Trophoblast cell (in vitro differentiated cells and primary cell): ENCODE measurements at regions not wholly inside any gene's neighbourhood (a gene's known extent, or its start where the extent isn't known, plus 50 kb on each side); places are given as distances from the start of the nearest gene placed in this dataset.

Experiments
- DNase-seq, 2 donors: peaks; one replicate each; pipeline ENCODE4 v3.0.0-alpha.2; 2016
- H2AFZ ChIP-seq: 2 replicates; pipeline ENCODE4 v1.6.1; 2013; ENCODE audit warnings: low read length, moderate library complexity, mild to moderate bottlenecking; ENCODE audit not compliant: insufficient read depth, poor library complexity
- H2AK5ac ChIP-seq: 2 replicates; pipeline ENCODE4 v1.6.1; 2013; ENCODE audit warnings: mild to moderate bottlenecking, low read length
- H2BK120ac ChIP-seq: 2 replicates; pipeline ENCODE4 v1.6.1; 2013; ENCODE audit warnings: low read length, mild to moderate bottlenecking, moderate library complexity; ENCODE audit not compliant: insufficient read depth, poor library complexity
- H2BK12ac ChIP-seq: 2 replicates; pipeline ENCODE4 v1.6.1; 2013; ENCODE audit warnings: mild to moderate bottlenecking, low read length, moderate library complexity
- H2BK5ac ChIP-seq: 2 replicates; pipeline ENCODE4 v1.6.1; 2013; ENCODE audit warnings: low read length, low read depth, moderate library complexity, mild to moderate bottlenecking; ENCODE audit not compliant: poor library complexity
- H3K14ac ChIP-seq: 2 replicates; pipeline ENCODE4 v1.6.1; 2013; ENCODE audit warnings: mild to moderate bottlenecking, low read length
- H3K18ac ChIP-seq: 2 replicates; pipeline ENCODE4 v1.6.1; 2013; ENCODE audit warnings: mild to moderate bottlenecking, low read length
- H3K23ac ChIP-seq: 2 replicates; pipeline ENCODE4 v1.6.1; 2013; ENCODE audit warnings: low read length
- H3K27ac ChIP-seq: 2 replicates; pipeline ENCODE4 v1.5.1; 2013; ENCODE audit warnings: low read depth, mild to moderate bottlenecking, inconsistent platforms, low read length, moderate library complexity
- H3K27me3 ChIP-seq: 2 replicates; pipeline ENCODE4 v1.6.1; 2013; ENCODE audit warnings: inconsistent platforms, mild to moderate bottlenecking, low read length, moderate library complexity; ENCODE audit not compliant: insufficient read depth
- H3K36me3 ChIP-seq, 2 experiments: 1 replicate in 1 of 2; 2 replicates in 1 of 2; pipeline ENCODE4 v1.6.1; 2013; ENCODE audit warnings: low read length in 2 of 2, mild to moderate bottlenecking in 2 of 2, moderate library complexity in 1 of 2; ENCODE audit not compliant: insufficient read depth in 2 of 2, control insufficient read depth in 1 of 2
- H3K4ac ChIP-seq: 2 replicates; pipeline ENCODE4 v1.6.1; 2013; ENCODE audit warnings: low read depth, mild to moderate bottlenecking, low read length, moderate library complexity
- H3K4me1 ChIP-seq, 2 experiments: 1 replicate in 1 of 2; 2 replicates in 1 of 2; pipeline ENCODE4 v1.6.1; 2013; ENCODE audit warnings: low read length in 2 of 2, mild to moderate bottlenecking in 2 of 2, moderate library complexity in 1 of 2; ENCODE audit not compliant: insufficient read depth in 2 of 2, control insufficient read depth in 1 of 2
- H3K4me2 ChIP-seq: 2 replicates; pipeline ENCODE4 v1.6.1; 2013; ENCODE audit warnings: inconsistent platforms, mild to moderate bottlenecking, low read length, moderate library complexity
- H3K4me3 ChIP-seq: 2 replicates; pipeline ENCODE4 v1.5.1; 2013; ENCODE audit warnings: mild to moderate bottlenecking, low read depth, low read length, inconsistent platforms
- H3K79me1 ChIP-seq: one replicate; pipeline ENCODE4 v1.6.1; 2013; ENCODE audit warnings: low read length
- H3K79me2 ChIP-seq: 2 replicates; pipeline ENCODE4 v1.6.1; 2013; ENCODE audit warnings: low read length, mild to moderate bottlenecking; ENCODE audit not compliant: control insufficient read depth, insufficient read depth, poor library complexity
- H3K9ac ChIP-seq: 2 replicates; pipeline ENCODE4 v1.6.1; 2013; ENCODE audit warnings: mild to moderate bottlenecking, low read length
- H3K9me3 ChIP-seq: 2 replicates; pipeline ENCODE4 v1.6.1; 2013; ENCODE audit warnings: low read depth, mild to moderate bottlenecking, control low read depth, inconsistent platforms, low read length; ENCODE audit not compliant: insufficient read depth
- H4K12ac ChIP-seq: 2 replicates; pipeline ENCODE4 v1.6.1; 2013; ENCODE audit warnings: low read depth, mild to moderate bottlenecking, low read length, moderate library complexity
- H4K8ac ChIP-seq: 2 replicates; pipeline ENCODE4 v1.6.1; 2013; ENCODE audit warnings: low read depth, mild to moderate bottlenecking, low read length, moderate library complexity
- H4K91ac ChIP-seq: one replicate; pipeline ENCODE4 v1.6.1; 2013; ENCODE audit warnings: low read depth, mild to moderate bottlenecking, low read length, moderate library complexity
- WGBS: extraction: QIAGEN DNeasy Blood & Tissue Kit; methylation state at CpG from one replicate; pipeline ENCODE4 v1.1.7; 2013; ENCODE audit warnings: missing lambda C conversion rate; ENCODE audit not compliant: insufficient read length, insufficient coverage; ENCODE audit errors: extremely low coverage; 5-methylcytosine and 5-hydroxymethylcytosine counted together

- WGBS: no CpG with 5 or more reads among the region's 5 CpGs
- H4K12ac ChIP-seq: no peak overlapping the region
- DNase-seq: no peak
- H2BK5ac ChIP-seq: no peak overlapping the region
- peaks cover 0 to 1% of the 10 kb centered on the region in 2 experiments for H3K36me3 ChIP-seq
- no peaks in the 10 kb centered on the region for H3K4me1 ChIP-seq
- H3K14ac ChIP-seq: no peak overlapping the region
- H2AFZ ChIP-seq: no peak overlapping the region
- H4K91ac ChIP-seq: no peak overlapping the region
- H3K79me2 ChIP-seq: no peaks in the 10 kb centered on the region
- no peak overlapping the region for H3K27ac ChIP-seq
- H3K79me1 ChIP-seq: no peaks in the 10 kb centered on the region
- no peak overlapping the region for H2BK120ac ChIP-seq
- no peak overlapping the region for H3K4me3 ChIP-seq
- no peak overlapping the region for H2AK5ac ChIP-seq
- H2BK12ac ChIP-seq: no peak overlapping the region
- no peak overlapping the region for H4K8ac ChIP-seq
- H3K23ac ChIP-seq: no peak overlapping the region
- H3K18ac ChIP-seq: no peak overlapping the region
- H3K9ac ChIP-seq: no peak overlapping the region
- H3K27me3 ChIP-seq: no peaks in the 10 kb centered on the region
- H3K9me3 ChIP-seq: no peaks in the 10 kb centered on the region
- H3K4ac ChIP-seq: no peak overlapping the region
- no peak overlapping the region for H3K4me2 ChIP-seq
Observed at GRCh38 chr13:104114101-104114500, 1047.9 kb upstream of the SLC10A2 start.

DNA sequence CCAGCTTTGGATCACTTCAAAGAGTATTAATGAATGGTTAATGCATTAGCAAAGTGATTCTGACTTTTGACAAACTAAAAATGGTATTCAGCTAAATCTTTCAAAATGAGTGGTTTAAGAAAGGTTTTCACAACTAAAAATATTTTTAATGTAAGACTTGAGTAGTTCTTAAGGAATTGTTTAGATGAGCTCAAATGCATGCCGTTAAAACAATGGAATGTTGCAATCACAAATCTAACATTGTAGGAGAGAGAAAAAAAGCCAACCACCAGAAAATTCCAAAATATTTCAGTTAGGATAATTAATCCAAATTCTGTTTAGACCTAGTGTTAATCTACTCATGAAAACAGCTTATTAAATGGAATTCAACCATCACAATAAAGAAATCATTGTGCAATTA lies 1044.8 kb upstream of the SLC10A2 start:
- Histone ChIP-seq H3K79me1 (no peaks in the 10 kb centered on the region), H3K27ac (no peak overlapping the region), H4K8ac (no peak overlapping the region), H3K79me2 (no peaks in the 10 kb centered on the region), H2BK5ac (no peak overlapping the region), H3K23ac (no peak overlapping the region), H3K36me3 (peaks cover 0 to 1% of the 10 kb centered on the region in 2 experiments), H4K91ac (no peak overlapping the region), H3K9me3 (no peaks in the 10 kb centered on the region), H2BK120ac (no peak overlapping the region), H3K4me2 (no peak overlapping the region), H3K4me1 (no peaks in the 10 kb centered on the region), H3K18ac (no peak overlapping the region), H3K9ac (no peak overlapping the region), H3K4me3 (no peak overlapping the region), H2AK5ac (no peak overlapping the region), H3K4ac (no peak overlapping the region), H2BK12ac (no peak overlapping the region), H3K27me3 (no peaks in the 10 kb centered on the region), H4K12ac (no peak overlapping the region), H3K14ac (no peak overlapping the region), H2AFZ (no peak overlapping the region)
- WGBS: no CpG with 5 or more reads among the region's 1 CpG
- no peak for DNase-seq

DNA sequence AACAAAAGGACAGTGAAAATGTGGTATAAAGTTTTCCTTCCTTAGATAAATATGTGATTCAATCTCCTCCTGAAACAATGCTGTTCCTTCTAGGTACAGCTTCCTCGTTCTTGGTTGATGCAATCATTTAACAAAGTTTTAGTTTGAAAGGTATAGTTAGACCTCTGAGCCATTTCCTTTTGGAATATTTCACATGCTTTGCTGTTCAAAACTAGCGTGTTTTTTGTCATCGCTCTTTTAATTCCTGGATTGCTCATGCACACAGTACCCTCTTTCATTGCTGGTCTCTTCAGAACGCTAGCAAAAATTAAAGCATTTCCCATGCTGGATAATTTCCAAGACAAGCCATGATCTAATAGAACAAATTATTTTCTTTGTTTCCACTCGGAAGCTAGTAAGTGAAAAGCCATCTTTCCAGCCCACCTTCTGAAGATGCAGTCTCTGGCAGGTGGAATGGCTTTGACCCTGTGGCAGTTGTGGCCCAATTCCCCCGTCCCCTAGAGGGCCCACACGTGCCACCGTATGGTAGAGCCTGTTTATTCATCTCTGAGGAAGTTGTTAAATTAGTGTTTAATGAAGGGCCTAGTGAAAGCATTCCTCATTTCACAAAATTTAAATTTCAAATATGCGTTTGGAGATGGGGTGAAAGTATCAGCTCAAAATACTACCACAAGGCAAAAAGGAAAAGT lies 1040.6 kb upstream of the SLC10A2 start:
- Histone ChIP-seq H2BK12ac (no peak overlapping the region), H2AFZ (no peak overlapping the region), H3K4me1 (no peaks in the 10 kb centered on the region), H3K4me3 (no peak overlapping the region), H2AK5ac (no peak overlapping the region), H3K14ac (no peak overlapping the region), H3K4ac (no peak overlapping the region), H3K9me3 (no peaks in the 10 kb centered on the region), H3K27me3 (no peaks in the 10 kb centered on the region), H4K12ac (no peak overlapping the region), H3K79me1 (no peaks in the 10 kb centered on the region), H3K4me2 (no peak overlapping the region), H2BK5ac (no peak overlapping the region), H3K18ac (no peak overlapping the region), H4K8ac (no peak overlapping the region), H4K91ac (no peak overlapping the region), H2BK120ac (no peak overlapping the region), H3K9ac (no peak overlapping the region), H3K23ac (no peak overlapping the region), H3K27ac (no peak overlapping the region), H3K79me2 (no peaks in the 10 kb centered on the region), H3K36me3 (peaks cover 0 to 1% of the 10 kb centered on the region in 2 experiments)
- DNase-seq: peak in 1 of 2 donors; percentile 16
- no CpG with 5 or more reads among the region's 9 CpGs for WGBS

GRCh38 chr13:104105418-104106355 lies 1039.5 kb upstream of the SLC10A2 start:
- H3K9me3 ChIP-seq: no peaks in the 10 kb centered on the region
- H4K8ac ChIP-seq: no peak overlapping the region
- no peaks in the 10 kb centered on the region for H3K79me1 ChIP-seq
- H2BK12ac ChIP-seq: no peak overlapping the region
- no peak overlapping the region for H3K4ac ChIP-seq
- peak in 1 of 2 donors; percentile 23 for DNase-seq
- H2AK5ac ChIP-seq: no peak overlapping the region
- H4K12ac ChIP-seq: no peak overlapping the region
- no peak overlapping the region for H3K27ac ChIP-seq
- H2AFZ ChIP-seq: no peak overlapping the region
- no peak overlapping the region for H3K4me2 ChIP-seq
- peaks cover 0 to 1% of the 10 kb centered on the region in 2 experiments for H3K36me3 ChIP-seq
- no peak overlapping the region for H2BK120ac ChIP-seq
- no peak overlapping the region for H3K4me3 ChIP-seq
- WGBS: no CpG with 5 or more reads among the region's 7 CpGs
- no peak overlapping the region for H2BK5ac ChIP-seq
- H3K27me3 ChIP-seq: no peaks in the 10 kb centered on the region
- H3K23ac ChIP-seq: no peak overlapping the region
- H3K79me2 ChIP-seq: no peaks in the 10 kb centered on the region
- no peak overlapping the region for H3K9ac ChIP-seq
- H3K18ac ChIP-seq: no peak overlapping the region
- H3K4me1 ChIP-seq: no peaks in the 10 kb centered on the region
- H4K91ac ChIP-seq: no peak overlapping the region
- H3K14ac ChIP-seq: no peak overlapping the region
